H1 (cell line): ENCODE measurements at regions not wholly inside any gene's neighbourhood (a gene's known extent, or its start where the extent isn't known, plus 50 kb on each side); places are given as distances from the start of the nearest gene placed in this dataset.
A peak's percentile ranks its signal among the peaks of the same experiment; 100 is the strongest.

Source experiments
- CTCF ChIA-PET: fragments of 300-600 bp; sonication (Branson Sonifier 250); formaldehyde crosslinking; loops from one replicate; lab custom pipeline; 2021; ENCODE audit not compliant: partially characterized antibody; lab: Charles Lee
- POLR2A ChIA-PET: fragments of 300-600 bp; sonication (Branson Sonifier 250); formaldehyde crosslinking; loops from one replicate; lab custom pipeline; 2021; ENCODE audit warnings: inconsistent platforms; ENCODE audit not compliant: partially characterized antibody; lab: Charles Lee
- DNase-seq, 2 experiments: peaks; one replicate each; pipeline versions ENCODE4 v3.0.0 to v3.0.0-alpha.2; 2010 to 2022; ENCODE audit warnings: low spot score in 2 of 2, low read depth in 1 of 2, mixed read lengths in 1 of 2
- FAIRE-seq: peaks from 2 replicates; lab custom pipeline; 2011; peaks lifted over from hg19 to GRCh38; lab: Jason Lieb, UNC
- H2AFZ ChIP-seq: 2 replicates; pipeline ENCODE4 v1.8.1; 2012; ENCODE audit warnings: low read length, inconsistent platforms
- H2AK5ac ChIP-seq: 2 replicates; pipeline ENCODE4 v1.6.1; 2013; ENCODE audit warnings: low read depth, low read length
- H2BK120ac ChIP-seq: replicated peaks from 2 replicates; pipeline ENCODE3; 2013; ENCODE audit warnings: low read depth, low read length, inconsistent platforms
- H2BK12ac ChIP-seq: 2 replicates; pipeline ENCODE4 v1.6.1; 2013; ENCODE audit warnings: low read depth, low read length
- H2BK15ac ChIP-seq: 2 replicates; pipeline ENCODE4 v1.6.1; 2013; ENCODE audit warnings: low read length
- H2BK20ac ChIP-seq: 2 replicates; pipeline ENCODE4 v1.6.1; 2013; ENCODE audit warnings: low read length
- H2BK5ac ChIP-seq: 2 replicates; pipeline ENCODE4 v1.6.1; 2013; ENCODE audit warnings: low read depth, low read length
- H3K14ac ChIP-seq: 2 replicates; pipeline ENCODE4 v1.6.1; 2013; ENCODE audit warnings: inconsistent platforms; ENCODE audit not compliant: insufficient read length
- H3K18ac ChIP-seq: 2 replicates; pipeline ENCODE4 v1.6.1; 2013; ENCODE audit warnings: low read length; ENCODE audit errors: extremely low read depth
- H3K23ac ChIP-seq: 2 replicates; pipeline ENCODE4 v1.6.1; 2013; ENCODE audit warnings: inconsistent platforms; ENCODE audit not compliant: insufficient read length
- H3K23me2 ChIP-seq: 2 replicates; pipeline ENCODE4 v1.6.1; 2013; ENCODE audit warnings: low read depth, low read length
- H3K27ac ChIP-seq: 2 replicates; pipeline ENCODE4 v1.6.1; 2011; ENCODE audit warnings: low read depth, low read length, inconsistent platforms
- H3K27me3 ChIP-seq, 4 experiments: replicated peaks in 1 of 4; 1 replicate in 1 of 4; 2 replicates in 3 of 4; pipeline versions ENCODE4 v1.6.1 to v1.8.1; 2011 to 2013; ENCODE audit warnings: low read length in 3 of 4, mild to moderate bottlenecking in 3 of 4, inconsistent platforms in 2 of 4, mixed read lengths in 2 of 4, moderate library complexity in 1 of 4; ENCODE audit not compliant: control insufficient read depth in 3 of 4, insufficient read depth in 3 of 4; ENCODE audit errors: extremely low read depth in 1 of 4
- H3K36me3 ChIP-seq, 4 experiments: 2 replicates each; pipeline versions ENCODE4 v1.6.1 to v1.8.1; 2011 to 2013; ENCODE audit warnings: mild to moderate bottlenecking in 4 of 4, low read length in 3 of 4, moderate library complexity in 2 of 4, control low read depth in 1 of 4, inconsistent platforms in 1 of 4; ENCODE audit not compliant: insufficient read depth in 4 of 4, control insufficient read depth in 2 of 4
- H3K4ac ChIP-seq: replicated peaks from 2 replicates; pipeline ENCODE3; 2013; ENCODE audit warnings: low read length, low read depth, mixed read lengths, inconsistent platforms; ENCODE audit not compliant: insufficient read length
- H3K4me1 ChIP-seq, 4 experiments: replicated peaks in 1 of 4; 1 replicate in 1 of 4; 2 replicates in 3 of 4; pipeline versions ENCODE4 v1.6.1 to v1.8.1; 2011 to 2013; ENCODE audit warnings: low read length in 3 of 4, inconsistent platforms in 2 of 4, mixed read lengths in 1 of 4; ENCODE audit not compliant: insufficient read depth in 4 of 4, control insufficient read depth in 3 of 4
- H3K4me2 ChIP-seq, 2 experiments: 2 replicates each; pipeline versions ENCODE4 v1.6.1 to v1.8.1; 2011 to 2013; ENCODE audit warnings: low read depth in 2 of 2, low read length in 2 of 2, control low read depth in 1 of 2, inconsistent platforms in 1 of 2, mild to moderate bottlenecking in 1 of 2; ENCODE audit not compliant: insufficient read depth in 1 of 2
- H3K4me3 ChIP-seq, 4 experiments: fragments of 200-600, 300-600 bp in 1 of 4; sonication (generic), shearing (Covaris generic), sonication (Bioruptor Twin) in 1 of 4; 2 replicates each; pipeline versions ENCODE4 v1.5.1 to v1.8.1; 2011 to 2016; ENCODE audit warnings: low read length in 4 of 4, low read depth in 3 of 4, control low read depth in 2 of 4, inconsistent platforms in 2 of 4, mild to moderate bottlenecking in 2 of 4, mixed read lengths in 1 of 4, moderate library complexity in 1 of 4; ENCODE audit not compliant: insufficient read depth in 2 of 4; ENCODE audit errors: extremely low read depth in 1 of 4
- H3K56ac ChIP-seq: replicated peaks from 2 replicates; pipeline ENCODE3; 2013; ENCODE audit warnings: low read depth, mild to moderate bottlenecking, mixed read lengths, low read length, inconsistent platforms; ENCODE audit not compliant: insufficient read length
- H3K79me1 ChIP-seq: 2 replicates; pipeline ENCODE4 v1.6.1; 2013; ENCODE audit warnings: low read depth, low read length, control low read depth
- H3K79me2 ChIP-seq, 2 experiments: 2 replicates each; pipeline versions ENCODE4 v1.6.1 to v1.8.1; 2012 to 2013; ENCODE audit warnings: low read length in 2 of 2, mild to moderate bottlenecking in 2 of 2, inconsistent platforms in 1 of 2; ENCODE audit not compliant: insufficient read depth in 2 of 2, control insufficient read depth in 1 of 2
- H3K9ac ChIP-seq, 4 experiments: replicated peaks in 1 of 4; 1 replicate in 1 of 4; 2 replicates in 3 of 4; pipeline versions ENCODE4 v1.6.1 to v1.8.1; 2011 to 2013; ENCODE audit warnings: low read depth in 3 of 4, low read length in 3 of 4, control low read depth in 2 of 4, mild to moderate bottlenecking in 2 of 4, moderate library complexity in 2 of 4, inconsistent platforms in 1 of 4; ENCODE audit errors: extremely low read depth in 1 of 4
- H3K9me3 ChIP-seq, 2 experiments: 2 replicates each; pipeline versions ENCODE4 v1.6.1 to v1.8.1; 2012 to 2013; ENCODE audit warnings: mild to moderate bottlenecking in 2 of 2, moderate library complexity in 2 of 2, control low read depth in 1 of 2, inconsistent platforms in 1 of 2, low read depth in 1 of 2, low read length in 1 of 2, mixed read lengths in 1 of 2; ENCODE audit not compliant: insufficient read depth in 2 of 2
- H4K20me1 ChIP-seq, 2 experiments: replicated peaks in 1 of 2; 2 replicates each; pipeline versions ENCODE3 to v1.8.1; 2011 to 2013; ENCODE audit warnings: inconsistent platforms in 2 of 2, low read length in 2 of 2, mild to moderate bottlenecking in 1 of 2; ENCODE audit not compliant: insufficient read depth in 2 of 2, control insufficient read depth in 1 of 2
- H4K5ac ChIP-seq: 2 replicates; pipeline ENCODE4 v1.6.1; 2013; ENCODE audit warnings: low read length, low read depth, mixed read lengths, inconsistent platforms; ENCODE audit not compliant: insufficient read length
- H4K8ac ChIP-seq: 2 replicates; pipeline ENCODE4 v1.8.0; 2013; ENCODE audit warnings: mild to moderate bottlenecking, moderate library complexity, low read length, inconsistent platforms; ENCODE audit not compliant: insufficient read depth; ENCODE audit errors: extremely low read depth
- H4K91ac ChIP-seq: replicated peaks from 2 replicates; pipeline ENCODE3; 2013; ENCODE audit warnings: low read length, mixed read lengths, inconsistent platforms; ENCODE audit not compliant: insufficient read length
- ATF2 ChIP-seq: IDR thresholded peaks from 2 replicates; pipeline ENCODE4 v1.6.1; 2012; ENCODE audit warnings: low read length, inconsistent platforms
- BCL11A ChIP-seq, 2 experiments: IDR thresholded peaks; one replicate each; pipeline ENCODE4 v1.6.1; 2011; ENCODE audit warnings: low read depth in 2 of 2, low read length in 2 of 2, mild to moderate bottlenecking in 2 of 2
- CBX8 ChIP-seq: fragments of 300-800, 300-1000 bp; sonication (generic); IDR thresholded peaks from 2 replicates; pipeline ENCODE4 v1.7.1; 2016; ENCODE audit warnings: low read depth, low read length, borderline replicate concordance
- EGR1 ChIP-seq: IDR thresholded peaks from 2 replicates; pipeline ENCODE4 v1.6.1; 2011; ENCODE audit warnings: low read depth, low read length, borderline replicate concordance
- JUND ChIP-seq: IDR thresholded peaks from 2 replicates; pipeline ENCODE4 v1.6.1; 2011; ENCODE audit warnings: mild to moderate bottlenecking, improper control_type of control experiment, low read length
- KDM4A ChIP-seq: IDR thresholded peaks from one replicate; pipeline ENCODE4 v1.7.1; 2012; ENCODE audit warnings: low read depth, mild to moderate bottlenecking, moderate library complexity, low read length, inconsistent platforms; ENCODE audit not compliant: severe bottlenecking
- MAFK ChIP-seq: IDR thresholded peaks from 2 replicates; pipeline ENCODE4 v1.6.1; 2012; ENCODE audit warnings: low read depth, mild to moderate bottlenecking, improper control_type of control experiment, low read length
- SAP30 ChIP-seq: fragments of 300-600 bp; sonication (generic); IDR thresholded peaks from 2 replicates; pipeline ENCODE4 v1.7.1; 2012; ENCODE audit warnings: low read length, moderate library complexity, mild to moderate bottlenecking, inconsistent platforms; ENCODE audit not compliant: insufficient read depth, insufficient replicate concordance
- SIN3A ChIP-seq, 2 experiments: IDR thresholded peaks in 1 of 2; conservative IDR thresholded peaks in 1 of 2; 2 replicates each; pipeline ENCODE4 v1.6.1; 2011 to 2012; ENCODE audit warnings: low read length in 2 of 2, improper control_type of control experiment in 1 of 2, low read depth in 1 of 2, mild to moderate bottlenecking in 1 of 2
- SUZ12 ChIP-seq: fragments of 200-600 bp; sonication (generic); IDR thresholded peaks from 2 replicates; pipeline ENCODE4 v1.6.1; 2012; ENCODE audit warnings: mild to moderate bottlenecking, inconsistent platforms, low read length, moderate library complexity, mixed read lengths
- TAF7 ChIP-seq: optimal IDR thresholded peaks from 2 replicates; pipeline ENCODE3; 2011; ENCODE audit warnings: low read depth, mild to moderate bottlenecking, inconsistent platforms, low read length, moderate library complexity, borderline replicate concordance
- WGBS, 2 experiments: shearing (Covaris generic) in 1 of 2; methylation state at CpG; one replicate each; pipeline versions ENCODE4 v1.1.6 to v1.1.7; 2013 to 2015; ENCODE audit warnings: low lambda C conversion rate in 2 of 2, mixed read lengths in 2 of 2, inconsistent platforms in 1 of 2, low coverage in 1 of 2, missing lambda C conversion rate in 1 of 2; ENCODE audit not compliant: insufficient replicate concordance in 2 of 2, insufficient coverage in 1 of 2, insufficient read length in 1 of 2; ENCODE audit errors: extremely low coverage in 1 of 2, missing lambda C conversion rate in 1 of 2; 5-methylcytosine and 5-hydroxymethylcytosine counted together

GRCh38 chr2:54403512-54404238 is 52.5 kb upstream of the SPTBN1 start:
- Histone ChIP-seq H3K79me1 (no peaks in the 10 kb centered on the region), H2BK120ac (no peak overlapping the region), H3K14ac (no peak overlapping the region), H3K79me2 (no peaks in the 10 kb centered on the region), H4K20me1 (no peaks in the 10 kb centered on the region), H3K56ac (no peak overlapping the region), H3K18ac (no peak overlapping the region), H4K5ac (no peak overlapping the region), H2BK15ac (no peak overlapping the region), H3K36me3 (no peaks in the 10 kb centered on the region), H4K8ac (no peak overlapping the region), H4K91ac (no peak overlapping the region), H3K9me3 (no peaks in the 10 kb centered on the region), H2BK5ac (no peak overlapping the region), H3K4me1 (no peaks in the 10 kb centered on the region), H3K23me2 (no peaks in the 10 kb centered on the region), H3K27me3 (no peaks in the 10 kb centered on the region), H3K9ac (no peak overlapping the region), H2BK20ac (no peak overlapping the region), H3K4me3 (no peak overlapping the region), H2AFZ (0 out of 2 replicates have a peak overlapping the region, but pooled peaks have one; percentile 40), H3K23ac (no peak overlapping the region), H2AK5ac (no peak overlapping the region), H2BK12ac (no peak overlapping the region), H3K27ac (no peak overlapping the region), H3K4ac (no peak overlapping the region), H3K4me2 (no peak overlapping the region)
- FAIRE-seq (no peak), DNase-seq (no peak)
- 75% methylated on average over 5 of the region's 5 CpGs; no CpG with 5 or more reads in 1 of the 2 experiments for WGBS, 2 experiments
- ChIA-PET POLR2A (no interaction called here), CTCF (no interaction called here)
- TF ChIP-seq CBX8 (no peak), TAF7 (no peak), MAFK (no peak), KDM4A (no peak), EGR1 (no peak), SAP30 (no peak), SIN3A (conservative IDR thresholded peaks at IDR 0.05 in 1 of 2, IDR thresholded peaks at IDR 0.05 in 1 of 2; ENCODE audit: low read depth in 1 of 2, low read length in 2 of 2) (no peak), JUND (no peak), SUZ12 (no peak), ATF2 (no peak), BCL11A (IDR thresholded peaks at IDR 0.05; ENCODE audit: low read depth in 2 of 2, low read length in 2 of 2) (no peak)
